NCI-H2196 (cell line): ENCODE measurements at regions not wholly inside any gene's neighbourhood (a gene's known extent, or its start where the extent isn't known, plus 50 kb on each side); places are given as distances from the start of the nearest gene placed in this dataset.
"Not testable (repeated sequence)": the region's sequence is repeated elsewhere in the genome, so short reads cannot be mapped to it uniquely, and the experiment has no call there.

Experiments used
- DNase-seq: peaks from one replicate; lab custom pipeline; 2025; ENCODE audit not compliant: unreplicated experiment; lab: John Stamatoyannopoulos, UW

- DNase-seq, result no peak
These were observed 244.4 kb upstream of the MGAT5 start for GRCh38 chr2:134009440-134009839.

GRCh38 chr2:134009906-134010305 is 244.0 kb upstream of the MGAT5 start:
- DNase-seq, result not testable (repeated sequence)

- DNase-seq, result no peak
These were observed 241.8 kb upstream of the MGAT5 start for GRCh38 chr2:134011936-134012586.

GRCh38 chr2:134014196-134014960 is 239.5 kb upstream of the MGAT5 start:
- DNase-seq, result no peak

- no peak for DNase-seq
These were observed 234.0 kb upstream of the MGAT5 start for GRCh38 chr2:134019871-134020270.

GRCh38 chr2:134020608-134021007 is 233.3 kb upstream of the MGAT5 start:
- DNase-seq, result no peak

- no peak for DNase-seq
These were observed 231.9 kb upstream of the MGAT5 start for GRCh38 chr2:134021830-134022524.

GRCh38 chr2:134023854-134024253 is 230.0 kb upstream of the MGAT5 start:
- DNase-seq, result no peak

- no peak for DNase-seq
These were observed 225.9 kb upstream of the MGAT5 start for GRCh38 chr2:134027980-134028379.

GRCh38 chr2:134029418-134029817 is 224.5 kb upstream of the MGAT5 start:
- DNase-seq, result no peak

- DNase-seq, result no peak
These were observed 222.3 kb upstream of the MGAT5 start for GRCh38 chr2:134031539-134031938.

- no peak for DNase-seq
These were observed 218.1 kb upstream of the MGAT5 start for GRCh38 chr2:134035605-134036370.

GRCh38 chr2:134039912-134040581 is 213.8 kb upstream of the MGAT5 start:
- no peak for DNase-seq

GRCh38 chr2:134040626-134041172 is 213.2 kb upstream of the MGAT5 start:
- DNase-seq, result not testable (repeated sequence)

GRCh38 chr2:134041877-134042276 is 212.0 kb upstream of the MGAT5 start:
- no peak for DNase-seq

- not testable (repeated sequence) for DNase-seq
These were observed 210.8 kb upstream of the MGAT5 start for GRCh38 chr2:134043028-134043427.

- no peak for DNase-seq
These were observed 201.7 kb upstream of the MGAT5 start for GRCh38 chr2:134052173-134052572.

GRCh38 chr2:134056173-134056572 is 197.7 kb upstream of the MGAT5 start:
- no peak for DNase-seq

GRCh38 chr2:134061066-134061465 is 192.8 kb upstream of the MGAT5 start:
- DNase-seq, result not testable (repeated sequence)

GRCh38 chr2:134062235-134062634 is 191.6 kb upstream of the MGAT5 start:
- not testable (repeated sequence) for DNase-seq
